Erythroblast (primary cell): ENCODE measurements at regions not wholly inside any gene's neighbourhood (a gene's known extent, or its start where the extent isn't known, plus 50 kb on each side); places are given as distances from the start of the nearest gene placed in this dataset.

Source experiments
- GATA1 ChIP-seq: IDR thresholded peaks from 2 replicates; pipeline ENCODE4 v1.6.1; 2011; ENCODE audit warnings: low read depth, mild to moderate bottlenecking, control low read depth, low read length, moderate library complexity
- POLR2A ChIP-seq: IDR thresholded peaks from 2 replicates; pipeline ENCODE4 v1.6.1; 2011; ENCODE audit warnings: mild to moderate bottlenecking, low read length

DNA sequence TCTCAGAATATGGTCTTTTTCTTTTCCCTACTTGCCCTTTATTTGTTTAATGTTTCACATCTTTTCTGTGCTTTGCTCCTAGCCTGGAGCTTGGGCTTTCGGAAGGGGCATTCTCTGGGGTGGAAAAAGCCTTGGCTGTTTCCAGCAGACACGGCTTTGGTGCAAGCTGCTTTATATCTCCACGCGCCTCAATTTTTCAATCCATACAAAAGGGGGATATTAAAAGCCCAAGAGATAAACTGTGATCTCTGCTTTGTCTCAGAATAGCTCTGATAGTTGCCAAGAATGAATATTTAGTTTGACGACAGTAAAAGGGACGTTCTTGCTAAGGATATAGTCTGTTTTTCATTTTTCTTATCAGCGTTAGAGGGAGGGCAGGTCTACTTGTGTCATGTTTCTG is 194.0 kb upstream of the KIRREL3 start:
- TF ChIP-seq POLR2A (no peak), GATA1 (no peak)
